ENCODE measurements at regions not wholly inside any gene's neighbourhood (a gene's known extent, or its start where the extent isn't known, plus 50 kb on each side); places are given as distances from the start of the nearest gene placed in this dataset.

DNA sequence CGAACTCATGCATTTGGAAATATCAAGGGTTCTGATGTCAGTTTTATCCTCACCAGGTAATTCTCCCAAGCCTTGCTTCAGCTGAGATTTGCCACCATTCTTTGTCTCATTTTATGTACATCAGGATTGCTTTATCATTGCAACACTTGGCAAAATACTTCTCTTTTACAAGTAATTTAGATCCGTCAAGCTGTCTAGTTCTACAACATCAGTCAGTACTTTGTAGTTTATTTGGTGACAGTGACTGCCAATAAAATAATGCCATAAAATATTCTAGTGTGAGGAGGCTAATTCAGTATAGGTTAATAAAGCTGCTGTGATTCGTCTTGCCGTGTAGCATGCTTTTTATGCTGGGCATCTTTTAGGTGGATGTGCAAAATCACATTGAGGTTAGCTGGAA, 565.3 kb upstream of the SGO1 start:
- TF ChIP-seq CTCF (IDR thresholded peaks at IDR 0.05): no peak
- TF ChIP-seq NR1H2 (CRISPR knock-in tag; IDR thresholded peaks at IDR 0.05): no peak
- TF ChIP-seq HMGXB4 (CRISPR knock-in tag; IDR thresholded peaks at IDR 0.05): no peak
- no peak for TF ChIP-seq NFYB (CRISPR knock-in tag; conservative IDR thresholded peaks at IDR 0.05; ENCODE audit: low read depth)
- TF ChIP-seq TEAD1 (CRISPR knock-in tag; IDR thresholded peaks at IDR 0.05): no peak
- TF ChIP-seq SMAD4 (CRISPR knock-in tag; IDR thresholded peaks at IDR 0.05): no peak
- TF ChIP-seq, protein P1, sequence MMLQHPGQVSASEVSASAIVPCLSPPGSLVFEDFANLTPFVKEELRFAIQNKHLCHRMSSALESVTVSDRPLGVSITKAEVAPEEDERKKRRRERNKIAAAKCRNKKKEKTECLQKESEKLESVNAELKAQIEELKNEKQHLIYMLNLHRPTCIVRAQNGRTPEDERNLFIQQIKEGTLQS (CRISPR knock-in tag; conservative IDR thresholded peaks at IDR 0.05): no peak
- TF ChIP-seq, protein P2, sequence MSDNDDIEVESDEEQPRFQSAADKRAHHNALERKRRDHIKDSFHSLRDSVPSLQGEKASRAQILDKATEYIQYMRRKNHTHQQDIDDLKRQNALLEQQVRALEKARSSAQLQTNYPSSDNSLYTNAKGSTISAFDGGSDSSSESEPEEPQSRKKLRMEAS (CRISPR knock-in tag; IDR thresholded peaks at IDR 0.05): no peak
